HCT116 (cell line): ENCODE measurements at regions not wholly inside any gene's neighbourhood (a gene's known extent, or its start where the extent isn't known, plus 50 kb on each side); places are given as distances from the start of the nearest gene placed in this dataset.

Experiments used
- ATAC-seq: fragments of 200-7000 bp; cut with Tn5 transposase; 2 replicates; pipeline ENCODE4 v1.9.1; 2020; ENCODE audit warnings: mild to moderate bottlenecking, moderate library complexity
- BruUV-seq: library from RNA; stranded (reverse); fragments of 400-500 nt; replicated peaks from 2 replicates; lab custom pipeline; 2021; lab: Mats Ljungman, UMichigan
- CTCF ChIA-PET: fragments of 300-600 bp; sonication (Branson Sonifier 250); formaldehyde crosslinking; loops from one replicate; lab custom pipeline; 2021; ENCODE audit warnings: antibody characterized with exemption; lab: Charles Lee
- POLR2A ChIA-PET: fragments of 300-600, 350-600 bp; sonication (Branson Sonifier 250); formaldehyde crosslinking; loops from one replicate; lab custom pipeline; 2021; ENCODE audit warnings: antibody characterized with exemption; lab: Charles Lee
- RAD21 ChIA-PET, 2 experiments: fragments of 300-600 bp; sonication (Branson Sonifier 250); formaldehyde crosslinking; loops; one replicate each; lab custom pipeline; 2023; ENCODE audit warnings: low total read pairs in 2 of 2; ENCODE audit not compliant: uncharacterized antibody in 2 of 2, unreplicated experiment in 2 of 2, low non-redundant PET in 1 of 2; lab: Charles Lee
- DNase-seq: peaks from one replicate; pipeline ENCODE4 v3.0.0-alpha.2; 2010; ENCODE audit warnings: low read depth, low spot score
- H2AFZ ChIP-seq: fragments of 200-600 bp; shearing (Covaris generic), sonication (generic); 2 replicates; pipeline ENCODE4 v1.6.1; 2017; ENCODE audit warnings: low read depth, mixed run types, mixed read lengths, antibody characterized with exemption, low read length; ENCODE audit not compliant: poor library complexity, severe bottlenecking
- H3K27ac ChIP-seq: 2 replicates; pipeline ENCODE4 v1.5.1; 2012; ENCODE audit warnings: low read depth, low read length
- H3K27me3 ChIP-seq: fragments of 200-600 bp; sonication (generic); 2 replicates; pipeline ENCODE4 v1.6.1; 2016; ENCODE audit warnings: mixed run types, low read length, mixed read lengths; ENCODE audit not compliant: insufficient read depth
- H3K36me3 ChIP-seq, 2 experiments: fragments of 200-500 bp in 1 of 2; fragments of 200-600 bp in 1 of 2; sonication (Bioruptor generic) in 1 of 2; sonication (generic) in 1 of 2; 2 replicates each; pipeline versions ENCODE4 v1.5.1 to v1.6.1; 2014 to 2016; ENCODE audit warnings: low read length in 2 of 2, inconsistent platforms in 1 of 2, mixed read lengths in 1 of 2, mixed run types in 1 of 2; ENCODE audit not compliant: insufficient read depth in 2 of 2, control insufficient read depth in 1 of 2
- H3K4me1 ChIP-seq, 2 experiments: fragments of 200-600 bp in 1 of 2; sonication (generic) in 1 of 2; 2 replicates each; pipeline versions ENCODE4 v1.5.1 to v1.6.1; 2012 to 2017; ENCODE audit warnings: low read length in 2 of 2, inconsistent platforms in 1 of 2, mild to moderate bottlenecking in 1 of 2, mixed read lengths in 1 of 2, mixed run types in 1 of 2, moderate library complexity in 1 of 2; ENCODE audit not compliant: insufficient read depth in 2 of 2, control insufficient read depth in 1 of 2
- H3K4me2 ChIP-seq: fragments of 200-600 bp; sonication (generic); 2 replicates; pipeline ENCODE4 v1.6.1; 2017; ENCODE audit warnings: mixed run types, low read length, mixed read lengths
- H3K4me3 ChIP-seq, 2 experiments: fragments of 200-600 bp in 1 of 2; sonication (generic) in 1 of 2; replicated peaks in 1 of 2; 2 replicates each; pipeline ENCODE4 v1.5.1; 2011 to 2016; ENCODE audit warnings: low read length in 2 of 2, control low read depth in 1 of 2, low read depth in 1 of 2, mild to moderate bottlenecking in 1 of 2, mixed read lengths in 1 of 2, mixed run types in 1 of 2
- H3K79me2 ChIP-seq: fragments of 200-600 bp; sonication (generic); 2 replicates; pipeline ENCODE4 v1.6.1; 2017; ENCODE audit warnings: mild to moderate bottlenecking, mixed run types, low read length, moderate library complexity, mixed read lengths; ENCODE audit not compliant: insufficient read depth
- H3K9ac ChIP-seq: fragments of 200-600 bp; sonication (generic); 2 replicates; pipeline ENCODE4 v1.6.1; 2016; ENCODE audit warnings: low read length, mixed read lengths
- H3K9me2 ChIP-seq: fragments of 200-600 bp; sonication (generic), shearing (Covaris generic); 2 replicates; pipeline ENCODE4 v1.6.1; 2017; ENCODE audit warnings: mixed run types, mild to moderate bottlenecking, moderate library complexity; ENCODE audit not compliant: insufficient read depth
- H3K9me3 ChIP-seq, 2 experiments: fragments of 200-500 bp in 1 of 2; fragments of 200-600 bp in 1 of 2; sonication (Bioruptor generic) in 1 of 2; sonication (generic) in 1 of 2; 2 replicates each; pipeline ENCODE4 v1.6.1; 2014 to 2017; ENCODE audit warnings: low read length in 2 of 2, mixed read lengths in 2 of 2, inconsistent platforms in 1 of 2, low read depth in 1 of 2, mild to moderate bottlenecking in 1 of 2, mixed run types in 1 of 2, moderate library complexity in 1 of 2; ENCODE audit not compliant: control insufficient read depth in 1 of 2, insufficient read depth in 1 of 2
- H4K20me1 ChIP-seq: fragments of 200-600 bp; sonication (generic), shearing (Covaris generic); 2 replicates; pipeline ENCODE4 v1.6.1; 2017; ENCODE audit warnings: mixed run types, mild to moderate bottlenecking, moderate library complexity; ENCODE audit not compliant: insufficient read depth
- CBX3 ChIP-seq: IDR thresholded peaks from 2 replicates; pipeline ENCODE4 v1.6.1; 2012; ENCODE audit warnings: low read depth
- CEBPB ChIP-seq: IDR thresholded peaks from 2 replicates; pipeline ENCODE4 v1.6.1; 2012; ENCODE audit warnings: low read depth
- EGR1 ChIP-seq: IDR thresholded peaks from 2 replicates; pipeline ENCODE4 v1.6.1; 2012; ENCODE audit warnings: low read depth
- FOSL1 ChIP-seq: IDR thresholded peaks from 2 replicates; pipeline ENCODE4 v1.6.1; 2012; ENCODE audit warnings: low read depth
- JUND ChIP-seq: IDR thresholded peaks from 2 replicates; pipeline ENCODE4 v1.6.1; 2012
- POLR2A ChIP-seq: IDR thresholded peaks from 2 replicates; pipeline ENCODE4 v1.7.0; 2011; ENCODE audit warnings: borderline replicate concordance; ENCODE audit not compliant: insufficient read depth, insufficient read length; ENCODE audit errors: extremely low read depth
- SIN3A ChIP-seq: IDR thresholded peaks from 2 replicates; pipeline ENCODE4 v1.6.1; 2012; ENCODE audit warnings: low read depth
- SP1 ChIP-seq: IDR thresholded peaks from 2 replicates; pipeline ENCODE4 v1.6.1; 2012; ENCODE audit warnings: low read depth
- YY1 ChIP-seq: IDR thresholded peaks from 2 replicates; pipeline ENCODE4 v1.6.1; 2011; ENCODE audit warnings: low read length, low read depth, moderate library complexity, mild to moderate bottlenecking; ENCODE audit not compliant: insufficient replicate concordance; ENCODE audit errors: extremely low read depth
- ZFX ChIP-seq: fragments of 450-650 bp; IDR thresholded peaks from 2 replicates; pipeline ENCODE4 v1.6.1; 2017
- intact Hi-C: fragments of 100-400 bp; cut with micrococcal nuclease; formaldehyde crosslinking; loops from 2 replicates; pipeline ENCODE4 v1.10.0; 2022
- TF ChIP-seq, protein P1 (sequence below): IDR thresholded peaks from 2 replicates; pipeline ENCODE4 v1.6.1; 2011; ENCODE audit warnings: mild to moderate bottlenecking, low read length, moderate library complexity; ENCODE audit not compliant: insufficient replicate concordance; ENCODE audit errors: extremely low read depth
- TF ChIP-seq, protein P2 (sequence below): IDR thresholded peaks from 2 replicates; pipeline ENCODE4 v1.6.1; 2012
- TF ChIP-seq, protein P3 (sequence below), 3 experiments: fragments of 200-600 bp in 1 of 3; sonication (generic) in 1 of 3; IDR thresholded peaks in 2 of 3; conservative IDR thresholded peaks in 1 of 3; 2 replicates each; pipeline ENCODE4 v1.5.1; 2012 to 2017; ENCODE audit warnings: low read depth in 2 of 3, low read length in 2 of 3, antibody characterized with exemption in 1 of 3, borderline replicate concordance in 1 of 3, control low read depth in 1 of 3, mild to moderate bottlenecking in 1 of 3, mixed read lengths in 1 of 3, mixed run types in 1 of 3, moderate library complexity in 1 of 3; ENCODE audit not compliant: insufficient read depth in 1 of 3
- TF ChIP-seq, protein P4 (sequence below): IDR thresholded peaks from 2 replicates; pipeline ENCODE4 v1.6.1; 2012
- TF ChIP-seq, protein P5 (sequence below): IDR thresholded peaks from 2 replicates; pipeline ENCODE4 v1.6.1; 2012; ENCODE audit warnings: low read depth

DNA sequence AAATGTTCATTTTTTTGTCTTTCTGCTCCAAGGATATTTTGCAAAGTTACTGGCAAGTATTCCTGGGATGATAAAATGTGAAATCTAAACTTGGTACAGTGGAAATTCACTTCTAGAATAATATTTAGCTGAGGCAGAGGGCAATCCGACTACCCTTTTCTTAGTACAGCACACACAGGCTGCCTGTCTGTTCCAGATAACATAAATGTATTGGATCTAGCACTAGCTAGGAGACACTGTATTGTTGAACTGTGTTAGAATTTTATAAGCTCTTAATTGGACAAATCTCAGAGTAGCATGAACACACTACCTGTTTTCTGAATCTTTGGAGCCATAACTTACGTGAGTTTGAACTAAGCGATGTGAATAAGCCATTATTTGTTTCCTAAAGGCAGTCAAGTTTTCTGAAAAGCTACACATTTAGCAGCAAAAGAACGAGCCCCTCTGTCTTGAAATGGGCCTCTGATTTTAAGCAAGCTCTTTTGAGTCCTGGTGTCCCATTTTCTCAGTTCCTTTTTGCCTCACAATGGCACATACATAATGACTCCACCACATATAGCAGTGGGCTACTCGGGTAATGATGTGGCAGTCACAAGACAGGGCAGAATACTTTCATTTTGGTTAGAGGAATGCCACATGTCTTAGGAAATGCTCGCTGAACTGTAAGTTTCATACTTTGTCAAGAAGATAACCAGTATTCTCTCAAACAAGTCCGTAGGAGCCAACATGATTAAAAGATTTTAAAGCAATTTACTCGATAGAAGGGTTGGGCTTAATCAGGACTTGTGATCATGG lies 116.5 kb upstream of the ESR1 start:
- H3K27me3 ChIP-seq: no peaks in the 10 kb centered on the region
- no peak overlapping the region for H3K4me3 ChIP-seq
- no peaks in the 10 kb centered on the region for H3K9me3 ChIP-seq
- H3K9me2 ChIP-seq: no peaks in the 10 kb centered on the region
- H3K36me3 ChIP-seq: no peaks in the 10 kb centered on the region
- H3K9ac ChIP-seq: no peak overlapping the region
- ChIA-PET CTCF (interaction anchor here (0.6 to 0.9 kb wide), 3 partner anchors 15 to 647 kb away, joined by 3 to 4 read pairs (median 3); no protein-coding TSS in a partner anchor), RAD21 (no interaction called here)
- intact Hi-C loops: no loop called here
- DNase-seq: no peak
- TF ChIP-seq POLR2A (no peak), SIN3A (no peak), JUND (no peak), FOSL1 (no peak), YY1 (no peak), ZFX (no peak), SP1 (no peak), CBX3 (no peak), CEBPB (no peak), EGR1 (no peak)
- TF ChIP-seq, protein P1, sequence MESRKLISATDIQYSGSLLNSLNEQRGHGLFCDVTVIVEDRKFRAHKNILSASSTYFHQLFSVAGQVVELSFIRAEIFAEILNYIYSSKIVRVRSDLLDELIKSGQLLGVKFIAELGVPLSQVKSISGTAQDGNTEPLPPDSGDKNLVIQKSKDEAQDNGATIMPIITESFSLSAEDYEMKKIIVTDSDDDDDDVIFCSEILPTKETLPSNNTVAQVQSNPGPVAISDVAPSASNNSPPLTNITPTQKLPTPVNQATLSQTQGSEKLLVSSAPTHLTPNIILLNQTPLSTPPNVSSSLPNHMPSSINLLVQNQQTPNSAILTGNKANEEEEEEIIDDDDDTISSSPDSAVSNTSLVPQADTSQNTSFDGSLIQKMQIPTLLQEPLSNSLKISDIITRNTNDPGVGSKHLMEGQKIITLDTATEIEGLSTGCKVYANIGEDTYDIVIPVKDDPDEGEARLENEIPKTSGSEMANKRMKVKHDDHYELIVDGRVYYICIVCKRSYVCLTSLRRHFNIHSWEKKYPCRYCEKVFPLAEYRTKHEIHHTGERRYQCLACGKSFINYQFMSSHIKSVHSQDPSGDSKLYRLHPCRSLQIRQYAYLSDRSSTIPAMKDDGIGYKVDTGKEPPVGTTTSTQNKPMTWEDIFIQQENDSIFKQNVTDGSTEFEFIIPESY: no peak
- TF ChIP-seq, protein P2, sequence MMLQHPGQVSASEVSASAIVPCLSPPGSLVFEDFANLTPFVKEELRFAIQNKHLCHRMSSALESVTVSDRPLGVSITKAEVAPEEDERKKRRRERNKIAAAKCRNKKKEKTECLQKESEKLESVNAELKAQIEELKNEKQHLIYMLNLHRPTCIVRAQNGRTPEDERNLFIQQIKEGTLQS: no peak
- TF ChIP-seq, protein P3, sequence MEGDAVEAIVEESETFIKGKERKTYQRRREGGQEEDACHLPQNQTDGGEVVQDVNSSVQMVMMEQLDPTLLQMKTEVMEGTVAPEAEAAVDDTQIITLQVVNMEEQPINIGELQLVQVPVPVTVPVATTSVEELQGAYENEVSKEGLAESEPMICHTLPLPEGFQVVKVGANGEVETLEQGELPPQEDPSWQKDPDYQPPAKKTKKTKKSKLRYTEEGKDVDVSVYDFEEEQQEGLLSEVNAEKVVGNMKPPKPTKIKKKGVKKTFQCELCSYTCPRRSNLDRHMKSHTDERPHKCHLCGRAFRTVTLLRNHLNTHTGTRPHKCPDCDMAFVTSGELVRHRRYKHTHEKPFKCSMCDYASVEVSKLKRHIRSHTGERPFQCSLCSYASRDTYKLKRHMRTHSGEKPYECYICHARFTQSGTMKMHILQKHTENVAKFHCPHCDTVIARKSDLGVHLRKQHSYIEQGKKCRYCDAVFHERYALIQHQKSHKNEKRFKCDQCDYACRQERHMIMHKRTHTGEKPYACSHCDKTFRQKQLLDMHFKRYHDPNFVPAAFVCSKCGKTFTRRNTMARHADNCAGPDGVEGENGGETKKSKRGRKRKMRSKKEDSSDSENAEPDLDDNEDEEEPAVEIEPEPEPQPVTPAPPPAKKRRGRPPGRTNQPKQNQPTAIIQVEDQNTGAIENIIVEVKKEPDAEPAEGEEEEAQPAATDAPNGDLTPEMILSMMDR (IDR thresholded peaks at IDR 0.05 in 2 of 3, conservative IDR thresholded peaks at IDR 0.05 in 1 of 3; ENCODE audit: borderline replicate concordance in 1 of 3, insufficient read depth in 1 of 3, low read depth in 2 of 3, low read length in 2 of 3): no peak
- TF ChIP-seq, protein P4, sequence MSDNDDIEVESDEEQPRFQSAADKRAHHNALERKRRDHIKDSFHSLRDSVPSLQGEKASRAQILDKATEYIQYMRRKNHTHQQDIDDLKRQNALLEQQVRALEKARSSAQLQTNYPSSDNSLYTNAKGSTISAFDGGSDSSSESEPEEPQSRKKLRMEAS: no peak
- TF ChIP-seq, protein P5, sequence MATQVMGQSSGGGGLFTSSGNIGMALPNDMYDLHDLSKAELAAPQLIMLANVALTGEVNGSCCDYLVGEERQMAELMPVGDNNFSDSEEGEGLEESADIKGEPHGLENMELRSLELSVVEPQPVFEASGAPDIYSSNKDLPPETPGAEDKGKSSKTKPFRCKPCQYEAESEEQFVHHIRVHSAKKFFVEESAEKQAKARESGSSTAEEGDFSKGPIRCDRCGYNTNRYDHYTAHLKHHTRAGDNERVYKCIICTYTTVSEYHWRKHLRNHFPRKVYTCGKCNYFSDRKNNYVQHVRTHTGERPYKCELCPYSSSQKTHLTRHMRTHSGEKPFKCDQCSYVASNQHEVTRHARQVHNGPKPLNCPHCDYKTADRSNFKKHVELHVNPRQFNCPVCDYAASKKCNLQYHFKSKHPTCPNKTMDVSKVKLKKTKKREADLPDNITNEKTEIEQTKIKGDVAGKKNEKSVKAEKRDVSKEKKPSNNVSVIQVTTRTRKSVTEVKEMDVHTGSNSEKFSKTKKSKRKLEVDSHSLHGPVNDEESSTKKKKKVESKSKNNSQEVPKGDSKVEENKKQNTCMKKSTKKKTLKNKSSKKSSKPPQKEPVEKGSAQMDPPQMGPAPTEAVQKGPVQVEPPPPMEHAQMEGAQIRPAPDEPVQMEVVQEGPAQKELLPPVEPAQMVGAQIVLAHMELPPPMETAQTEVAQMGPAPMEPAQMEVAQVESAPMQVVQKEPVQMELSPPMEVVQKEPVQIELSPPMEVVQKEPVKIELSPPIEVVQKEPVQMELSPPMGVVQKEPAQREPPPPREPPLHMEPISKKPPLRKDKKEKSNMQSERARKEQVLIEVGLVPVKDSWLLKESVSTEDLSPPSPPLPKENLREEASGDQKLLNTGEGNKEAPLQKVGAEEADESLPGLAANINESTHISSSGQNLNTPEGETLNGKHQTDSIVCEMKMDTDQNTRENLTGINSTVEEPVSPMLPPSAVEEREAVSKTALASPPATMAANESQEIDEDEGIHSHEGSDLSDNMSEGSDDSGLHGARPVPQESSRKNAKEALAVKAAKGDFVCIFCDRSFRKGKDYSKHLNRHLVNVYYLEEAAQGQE: no peak
- TF ChIP-seq, all 23 proteins: peak for 0
- Histone ChIP-seq H3K4me2 (no peak overlapping the region), H3K27ac (no peak overlapping the region), H2AFZ (no peak overlapping the region), H3K4me1 (peaks cover 0 to 6% of the 10 kb centered on the region in 2 experiments; a peak in 1 of 4 replicates), H3K79me2 (no peaks in the 10 kb centered on the region), H4K20me1 (no peaks in the 10 kb centered on the region)
- POLR2A ChIA-PET: no interaction called here
- ATAC-seq: no peak
- BruUV-seq: no TSS peak
